H1 (cell line): ENCODE measurements at regions not wholly inside any gene's neighbourhood (a gene's known extent, or its start where the extent isn't known, plus 50 kb on each side); places are given as distances from the start of the nearest gene placed in this dataset.

Experiments used
- TF ChIP-seq, protein P1 (sequence below): IDR thresholded peaks from 2 replicates; pipeline ENCODE4 v1.6.1; 2012; ENCODE audit warnings: low read length, inconsistent platforms

DNA sequence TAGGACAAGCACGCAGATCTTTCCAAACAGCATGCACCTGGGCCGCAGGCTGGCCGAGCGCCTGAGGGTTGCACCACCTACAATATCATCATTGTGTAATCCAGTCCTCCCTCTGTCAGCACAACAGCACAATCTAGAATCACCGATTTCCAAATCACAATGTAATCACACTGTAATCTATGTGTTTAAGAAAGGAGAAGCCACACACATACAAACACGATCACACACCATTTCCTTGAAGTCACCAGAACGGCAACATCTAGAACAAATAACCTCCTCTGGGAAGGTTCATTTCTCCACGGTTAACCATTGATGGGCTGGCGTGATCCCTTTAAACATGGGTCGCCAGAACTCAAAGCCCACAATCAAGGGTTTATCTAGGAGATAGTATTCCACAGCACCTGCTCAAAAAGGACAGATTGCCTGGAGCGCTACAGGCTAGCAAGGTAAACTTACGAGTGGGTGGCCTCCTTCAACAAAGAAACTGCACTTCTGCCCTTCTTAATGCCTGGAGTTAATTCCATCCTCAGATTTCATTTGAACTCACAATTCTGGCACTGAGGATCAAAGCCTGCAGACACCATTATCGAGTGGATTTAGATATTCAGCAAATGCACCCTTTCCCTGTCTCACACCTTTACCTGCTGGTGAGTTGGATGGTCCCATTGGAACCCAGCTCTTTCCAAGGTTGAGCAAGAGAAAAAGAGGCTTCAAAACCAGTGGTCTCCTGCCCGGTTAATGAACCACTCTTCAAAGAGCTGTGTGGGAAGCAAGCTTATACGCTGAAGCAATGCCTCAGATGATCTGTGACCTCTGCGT, 83.8 kb upstream of the FOXQ1 start (continued):
- TF ChIP-seq, protein P1, sequence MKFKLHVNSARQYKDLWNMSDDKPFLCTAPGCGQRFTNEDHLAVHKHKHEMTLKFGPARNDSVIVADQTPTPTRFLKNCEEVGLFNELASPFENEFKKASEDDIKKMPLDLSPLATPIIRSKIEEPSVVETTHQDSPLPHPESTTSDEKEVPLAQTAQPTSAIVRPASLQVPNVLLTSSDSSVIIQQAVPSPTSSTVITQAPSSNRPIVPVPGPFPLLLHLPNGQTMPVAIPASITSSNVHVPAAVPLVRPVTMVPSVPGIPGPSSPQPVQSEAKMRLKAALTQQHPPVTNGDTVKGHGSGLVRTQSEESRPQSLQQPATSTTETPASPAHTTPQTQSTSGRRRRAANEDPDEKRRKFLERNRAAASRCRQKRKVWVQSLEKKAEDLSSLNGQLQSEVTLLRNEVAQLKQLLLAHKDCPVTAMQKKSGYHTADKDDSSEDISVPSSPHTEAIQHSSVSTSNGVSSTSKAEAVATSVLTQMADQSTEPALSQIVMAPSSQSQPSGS = no peak
